Fibroblast of skin of left quadriceps (primary cell): ENCODE measurements at regions not wholly inside any gene's neighbourhood (a gene's known extent, or its start where the extent isn't known, plus 50 kb on each side); places are given as distances from the start of the nearest gene placed in this dataset.

Experiments used
- DNase-seq, 2 experiments: peaks; one replicate each; pipeline ENCODE4 v3.0.0-alpha.2; 2013; ENCODE audit warnings: low read depth in 2 of 2

GRCh38 chr2:121860033-121860757 lies 104.7 kb downstream of the TSN start:
- DNase-seq, result peak; percentile 40 to 44

GRCh38 chr2:121860758-121861227 lies 105.3 kb downstream of the TSN start:
- no peak for DNase-seq

GRCh38 chr2:121862286-121862685 lies 106.8 kb downstream of the TSN start:
- no peak for DNase-seq

- no peak for DNase-seq
Observed at GRCh38 chr2:121865914-121866313, 110.5 kb downstream of the TSN start.

- DNase-seq, result no peak
Observed at GRCh38 chr2:121866789-121867188, 111.3 kb downstream of the TSN start.

GRCh38 chr2:121868652-121869051 lies 113.2 kb downstream of the TSN start:
- no peak for DNase-seq

- DNase-seq, result no peak
Observed at GRCh38 chr2:121869363-121869762, 113.9 kb downstream of the TSN start.

GRCh38 chr2:121869873-121870272 lies 114.4 kb downstream of the TSN start:
- no peak for DNase-seq

- DNase-seq, result no peak
Observed at GRCh38 chr2:121872651-121873050, 117.2 kb downstream of the TSN start.

- DNase-seq, result no peak
Observed at GRCh38 chr2:121873864-121874263, 118.4 kb downstream of the TSN start.

- DNase-seq, result no peak
Observed at GRCh38 chr2:121875585-121876185, 120.2 kb downstream of the TSN start.

GRCh38 chr2:121877366-121877765 lies 121.9 kb downstream of the TSN start:
- DNase-seq, result no peak

GRCh38 chr2:121880283-121880682 lies 124.8 kb downstream of the TSN start:
- no peak for DNase-seq

- DNase-seq, result no peak
Observed at GRCh38 chr2:121881038-121881437, 125.6 kb downstream of the TSN start.

- DNase-seq, result no peak
Observed at GRCh38 chr2:121881950-121882349, 126.5 kb downstream of the TSN start.

GRCh38 chr2:121884078-121884477 lies 128.6 kb downstream of the TSN start:
- no peak for DNase-seq

- DNase-seq, result no peak
Observed at GRCh38 chr2:121884511-121884921, 129.1 kb downstream of the TSN start.

- DNase-seq, result no peak
Observed at GRCh38 chr2:121886059-121886458, 130.6 kb downstream of the TSN start.

GRCh38 chr2:121887513-121888188 lies 132.2 kb downstream of the TSN start:
- no peak for DNase-seq

GRCh38 chr2:121888189-121888557 lies 132.7 kb downstream of the TSN start:
- no peak for DNase-seq

- no peak for DNase-seq
Observed at GRCh38 chr2:121890041-121890440, 134.6 kb downstream of the TSN start.

- DNase-seq, result no peak
Observed at GRCh38 chr2:121895723-121896571, 140.5 kb downstream of the TSN start.
